ENCODE measurements at regions not wholly inside any gene's neighbourhood (a gene's known extent, or its start where the extent isn't known, plus 50 kb on each side); places are given as distances from the start of the nearest gene placed in this dataset.

GRCh38 chr3:81925385-81925784 is 163.9 kb upstream of the GBE1 start:
- H3K27ac Mint-ChIP-seq, result no peak overlapping the region
- H3K4me3 Mint-ChIP-seq, result no peak overlapping the region
- no peak for DNase-seq
- no peaks in the 10 kb centered on the region for H3K4me1 Mint-ChIP-seq
- H3K36me3 Mint-ChIP-seq, result no peaks in the 10 kb centered on the region
- peaks cover 0 to 1% (median 0%) of the 10 kb centered on the region in 3 donors for H3K27me3 Mint-ChIP-seq (ENCODE audit: low read depth in 3 of 3)
- H3K9me3 Mint-ChIP-seq, result peaks cover 0 to 6% (median 2%) of the 10 kb centered on the region in 6 donors

GRCh38 chr3:81923038-81923437 is 161.6 kb upstream of the GBE1 start:
- H3K4me1 Mint-ChIP-seq, result no peaks in the 10 kb centered on the region
- peaks cover 0 to 1% (median 0%) of the 10 kb centered on the region in 3 donors for H3K27me3 Mint-ChIP-seq (ENCODE audit: low read depth in 3 of 3)

GRCh38 chr3:81922404-81922803 is 161.0 kb upstream of the GBE1 start:
- Mint-ChIP-seq H3K27me3 (ENCODE audit: low read depth in 3 of 3) (peaks cover 0 to 1% (median 0%) of the 10 kb centered on the region in 3 donors), H3K4me1 (no peaks in the 10 kb centered on the region), H3K4me3 (no peak overlapping the region), H3K27ac (no peak overlapping the region), H3K9me3 (peaks cover 0 to 13% (median 1%) of the 10 kb centered on the region in 6 donors), H3K36me3 (no peaks in the 10 kb centered on the region)
- no peak for DNase-seq

More at GRCh38 chr3:81923038-81923437, 161.6 kb upstream of the GBE1 start:
- no peak for DNase-seq
- Mint-ChIP-seq H3K36me3 (no peaks in the 10 kb centered on the region), H3K27ac (no peak overlapping the region), H3K4me3 (no peak overlapping the region), H3K9me3 (peaks cover 0 to 10% (median under 1%) of the 10 kb centered on the region in 6 donors)

GRCh38 chr3:81920816-81921215 is 159.4 kb upstream of the GBE1 start:
- no peaks in the 10 kb centered on the region for H3K4me1 Mint-ChIP-seq
- no peak for DNase-seq

GRCh38 chr3:81916890-81917289 is 155.4 kb upstream of the GBE1 start:
- Mint-ChIP-seq H3K4me3 (no peak overlapping the region), H3K9me3 (peaks cover 0 to 6% (median 2%) of the 10 kb centered on the region in 6 donors), H3K4me1 (no peaks in the 10 kb centered on the region), H3K27ac (no peak overlapping the region), H3K27me3 (ENCODE audit: low read depth in 3 of 3) (no peaks in the 10 kb centered on the region), H3K36me3 (no peaks in the 10 kb centered on the region)
- no peak for DNase-seq

More at GRCh38 chr3:81920816-81921215, 159.4 kb upstream of the GBE1 start:
- Mint-ChIP-seq H3K27me3 (ENCODE audit: low read depth in 3 of 3) (peaks cover 0 to 1% (median 0%) of the 10 kb centered on the region in 3 donors), H3K36me3 (no peaks in the 10 kb centered on the region), H3K9me3 (peaks cover 0 to 10% (median 3%) of the 10 kb centered on the region in 6 donors), H3K4me3 (no peak overlapping the region), H3K27ac (no peak overlapping the region)

GRCh38 chr3:81913886-81914663 is 152.6 kb upstream of the GBE1 start:
- H3K4me3 Mint-ChIP-seq, result no peak overlapping the region
- no peaks in the 10 kb centered on the region for H3K27me3 Mint-ChIP-seq (ENCODE audit: low read depth in 3 of 3)
- DNase-seq, result no peak
- no peak overlapping the region for H3K27ac Mint-ChIP-seq
- H3K36me3 Mint-ChIP-seq, result no peaks in the 10 kb centered on the region
- peaks cover 0 to 6% (median 2%) of the 10 kb centered on the region in 6 donors for H3K9me3 Mint-ChIP-seq
- no peaks in the 10 kb centered on the region for H3K4me1 Mint-ChIP-seq

GRCh38 chr3:81911221-81911620 is 149.8 kb upstream of the GBE1 start:
- DNase-seq, result no peak
- Mint-ChIP-seq H3K4me3 (no peak overlapping the region), H3K9me3 (peaks cover 0 to 5% (median 0%) of the 10 kb centered on the region in 6 donors), H3K27me3 (ENCODE audit: low read depth in 3 of 3) (peaks cover 0 to 1% (median 0%) of the 10 kb centered on the region in 3 donors), H3K27ac (no peak overlapping the region), H3K4me1 (no peaks in the 10 kb centered on the region), H3K36me3 (no peaks in the 10 kb centered on the region)

GRCh38 chr3:81910244-81910852 is 148.9 kb upstream of the GBE1 start:
- Mint-ChIP-seq H3K36me3 (no peaks in the 10 kb centered on the region), H3K4me1 (no peaks in the 10 kb centered on the region), H3K27me3 (ENCODE audit: low read depth in 3 of 3) (peaks cover 0 to 1% (median 0%) of the 10 kb centered on the region in 3 donors), H3K9me3 (no peaks in the 10 kb centered on the region), H3K4me3 (no peak overlapping the region), H3K27ac (no peak overlapping the region)
- DNase-seq, result no peak

GRCh38 chr3:81909796-81910195 is 148.4 kb upstream of the GBE1 start:
- peaks cover 0 to 1% (median 0%) of the 10 kb centered on the region in 3 donors for H3K27me3 Mint-ChIP-seq (ENCODE audit: low read depth in 3 of 3)
- DNase-seq, result no peak
- H3K27ac Mint-ChIP-seq, result no peak overlapping the region
- H3K36me3 Mint-ChIP-seq, result no peaks in the 10 kb centered on the region
- H3K4me1 Mint-ChIP-seq, result no peaks in the 10 kb centered on the region
- no peak overlapping the region for H3K4me3 Mint-ChIP-seq
- H3K9me3 Mint-ChIP-seq, result peaks cover 0 to 3% (median 0%) of the 10 kb centered on the region in 6 donors

- no peak overlapping the region for H3K27ac Mint-ChIP-seq
- H3K4me1 Mint-ChIP-seq, result no peaks in the 10 kb centered on the region
- H3K9me3 Mint-ChIP-seq, result peaks cover 0 to 4% (median 0%) of the 10 kb centered on the region in 6 donors
- H3K27me3 Mint-ChIP-seq (ENCODE audit: low read depth in 3 of 3), result peaks cover 0 to 3% (median 1%) of the 10 kb centered on the region in 3 donors
- DNase-seq, result no peak
- H3K36me3 Mint-ChIP-seq, result no peaks in the 10 kb centered on the region
- no peak overlapping the region for H3K4me3 Mint-ChIP-seq
Observed at GRCh38 chr3:81908561-81908960, 147.1 kb upstream of the GBE1 start.

- Mint-ChIP-seq H3K4me3 (no peak overlapping the region), H3K27me3 (ENCODE audit: low read depth in 3 of 3) (peaks cover 0 to 2% (median 0%) of the 10 kb centered on the region in 3 donors), H3K27ac (no peak overlapping the region), H3K36me3 (no peaks in the 10 kb centered on the region), H3K4me1 (no peaks in the 10 kb centered on the region), H3K9me3 (peaks cover 0 to 12% (median 3%) of the 10 kb centered on the region in 6 donors)
- DNase-seq, result no peak
Observed at GRCh38 chr3:81898336-81898735, 136.9 kb upstream of the GBE1 start.

GRCh38 chr3:81894598-81894997 is 133.2 kb upstream of the GBE1 start:
- peaks cover 0 to 2% (median 0%) of the 10 kb centered on the region in 3 donors for H3K27me3 Mint-ChIP-seq (ENCODE audit: low read depth in 3 of 3)
- H3K27ac Mint-ChIP-seq, result no peak overlapping the region
- peaks cover 2 to 9% (median 4%) of the 10 kb centered on the region in 6 donors for H3K9me3 Mint-ChIP-seq
- H3K4me3 Mint-ChIP-seq, result no peak overlapping the region
- no peak for DNase-seq
- no peaks in the 10 kb centered on the region for H3K36me3 Mint-ChIP-seq
- no peaks in the 10 kb centered on the region for H3K4me1 Mint-ChIP-seq

- no peak overlapping the region for H3K4me3 Mint-ChIP-seq
- no peaks in the 10 kb centered on the region for H3K4me1 Mint-ChIP-seq
- DNase-seq, result no peak
- H3K9me3 Mint-ChIP-seq, result peaks cover 2 to 11% (median 4%) of the 10 kb centered on the region in 6 donors
- H3K36me3 Mint-ChIP-seq, result no peaks in the 10 kb centered on the region
- H3K27me3 Mint-ChIP-seq (ENCODE audit: low read depth in 3 of 3), result peaks cover 0 to 2% (median 1%) of the 10 kb centered on the region in 3 donors
- H3K27ac Mint-ChIP-seq, result no peak overlapping the region
Observed at GRCh38 chr3:81891055-81891895, 129.8 kb upstream of the GBE1 start.
